ENCODE measurements at regions not wholly inside any gene's neighbourhood (a gene's known extent, or its start where the extent isn't known, plus 50 kb on each side); places are given as distances from the start of the nearest gene placed in this dataset.
A peak's percentile ranks its signal among the peaks of the same experiment; 100 is the strongest.

DNA sequence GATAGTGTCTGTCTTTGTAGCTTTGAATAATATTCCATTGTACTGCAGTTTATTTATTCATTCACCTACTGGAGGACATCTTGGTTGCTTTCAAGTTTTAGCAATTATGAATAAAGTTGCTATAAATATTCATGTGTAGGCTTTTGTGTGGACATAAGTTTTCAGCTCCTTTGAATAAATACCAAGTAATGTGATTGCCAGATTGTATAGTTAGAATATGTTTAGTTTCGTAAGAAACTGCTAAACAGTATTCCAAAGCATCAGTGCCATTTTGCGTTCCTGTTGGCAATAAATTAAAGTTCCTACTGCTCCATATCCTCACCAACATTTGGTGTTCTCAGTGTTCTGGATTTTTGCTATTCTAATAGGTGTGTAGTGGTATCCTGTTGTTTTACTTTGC is 311.7 kb upstream of the FMN2 start:
- DNase-seq (ENCODE audit: low spot score), result no peak

DNA sequence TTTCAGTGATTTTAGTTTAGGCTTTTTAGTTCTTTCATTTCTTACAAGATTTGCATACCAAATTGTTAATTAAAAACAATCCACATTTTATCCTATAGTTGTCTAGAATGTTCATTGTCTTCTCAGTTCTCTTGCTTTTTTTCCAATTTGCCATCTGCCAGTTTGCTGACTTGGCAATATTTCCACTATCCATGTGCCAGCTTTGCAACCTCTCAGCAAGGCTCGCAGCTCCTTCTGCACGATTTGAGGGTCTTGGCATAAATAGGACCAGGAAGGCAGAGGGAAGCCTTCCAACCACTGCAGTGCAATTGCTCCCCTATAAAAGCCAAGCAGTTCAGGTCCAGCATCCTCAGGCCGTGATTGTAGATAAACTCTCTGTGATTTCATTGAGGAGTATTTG is 306.8 kb upstream of the FMN2 start:
- DNase-seq (ENCODE audit: low spot score), result no peak

DNA sequence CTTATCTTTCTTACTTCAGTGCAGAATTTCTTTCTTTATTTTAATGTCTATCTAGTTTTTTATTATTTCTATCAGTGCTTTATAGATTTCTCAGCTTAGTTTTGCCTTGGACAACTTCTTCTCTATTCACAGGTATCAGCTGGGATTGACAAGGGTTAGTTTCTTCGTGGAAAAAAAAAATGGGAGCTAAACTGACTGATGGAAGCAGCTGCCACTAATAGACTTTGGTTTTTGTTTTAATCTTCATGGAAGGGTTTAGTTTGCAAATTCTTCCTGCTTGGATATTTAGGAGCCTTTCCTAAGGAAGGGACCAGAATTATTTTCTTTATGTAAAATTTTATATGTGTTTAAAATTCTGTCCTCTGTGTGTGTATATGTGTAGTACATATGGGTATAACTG is 306.1 kb upstream of the FMN2 start:
- no peak for DNase-seq (ENCODE audit: low spot score)

DNA sequence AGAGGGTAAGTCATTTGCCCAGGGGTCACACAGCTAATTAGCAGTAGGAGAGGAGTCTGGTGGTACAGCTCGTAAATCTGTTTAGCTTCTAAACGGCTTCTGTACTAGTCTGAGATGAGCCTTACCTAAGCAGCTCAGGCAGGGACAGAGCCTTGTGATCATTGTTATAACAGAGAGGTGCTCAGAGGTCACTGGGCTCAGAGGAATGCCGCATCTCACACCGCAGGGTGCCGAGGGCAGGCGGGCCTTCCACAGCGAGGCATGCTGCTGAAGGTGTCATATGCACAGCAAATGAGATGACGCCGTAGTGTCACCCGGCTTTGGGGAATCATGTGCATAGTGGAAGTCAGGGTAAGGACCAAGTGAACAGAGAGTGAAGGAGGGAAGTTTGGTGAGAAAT is 305.2 kb upstream of the FMN2 start:
- no peak for DNase-seq (ENCODE audit: low spot score)

DNA sequence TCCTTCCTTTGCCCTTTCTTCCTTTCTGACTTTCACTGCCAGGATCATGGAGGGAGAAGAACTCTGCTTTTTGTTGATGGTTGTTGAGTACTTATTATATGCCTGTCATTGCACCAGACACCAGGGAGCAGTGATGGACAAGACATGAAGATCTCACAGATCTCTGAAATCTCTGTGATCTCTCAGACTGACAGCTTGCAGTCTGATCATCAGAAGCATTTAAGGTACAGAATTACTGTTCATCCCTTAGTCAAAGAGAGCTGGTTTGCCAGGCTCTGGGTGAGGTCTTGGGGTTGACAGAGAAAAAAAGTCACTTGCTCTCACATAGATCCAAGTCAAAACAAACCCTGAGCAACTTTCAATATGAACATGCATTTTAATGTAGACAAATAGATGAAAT is 299.5 kb upstream of the FMN2 start:
- DNase-seq (ENCODE audit: low spot score), result no peak

DNA sequence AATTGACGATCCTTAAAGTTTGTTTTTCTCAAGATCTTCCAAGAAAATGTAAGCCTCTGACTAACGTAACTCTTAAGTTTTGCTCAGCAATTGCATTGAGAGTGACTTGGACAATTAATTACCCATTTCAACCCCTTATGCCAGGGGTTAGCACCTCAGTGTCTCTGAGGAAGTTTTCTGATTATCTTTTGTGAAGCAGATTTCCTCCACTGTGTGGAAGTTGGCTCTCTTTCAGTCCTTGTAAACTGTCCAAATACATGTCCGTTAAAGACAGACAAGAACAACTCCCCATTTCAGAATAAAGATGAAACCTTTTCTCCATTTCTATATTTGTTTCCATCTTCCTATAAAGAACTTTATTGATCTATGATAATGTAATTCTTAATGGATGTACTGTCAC is 296.4 kb upstream of the FMN2 start:
- DNase-seq (ENCODE audit: low spot score), result no peak

DNA sequence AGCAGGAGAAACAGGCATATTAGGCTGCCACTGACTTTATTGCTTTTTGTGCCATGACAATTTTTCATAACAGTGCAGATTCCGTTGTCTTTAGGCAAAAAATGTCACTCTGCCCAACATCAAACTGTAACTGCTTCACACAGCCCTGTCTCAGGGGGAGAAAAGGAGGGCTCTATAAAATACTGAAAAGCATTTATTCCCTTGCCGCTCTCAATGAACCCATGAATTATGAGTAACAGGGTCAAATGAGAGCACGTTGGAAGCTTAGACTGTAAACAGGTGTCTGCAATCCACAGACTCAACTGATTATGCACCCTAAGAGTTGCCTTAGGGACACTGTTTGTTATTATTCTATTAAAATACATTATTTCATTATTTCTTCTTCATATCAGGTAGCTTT is 292.1 kb upstream of the FMN2 start:
- DNase-seq (ENCODE audit: low spot score), result no peak

DNA sequence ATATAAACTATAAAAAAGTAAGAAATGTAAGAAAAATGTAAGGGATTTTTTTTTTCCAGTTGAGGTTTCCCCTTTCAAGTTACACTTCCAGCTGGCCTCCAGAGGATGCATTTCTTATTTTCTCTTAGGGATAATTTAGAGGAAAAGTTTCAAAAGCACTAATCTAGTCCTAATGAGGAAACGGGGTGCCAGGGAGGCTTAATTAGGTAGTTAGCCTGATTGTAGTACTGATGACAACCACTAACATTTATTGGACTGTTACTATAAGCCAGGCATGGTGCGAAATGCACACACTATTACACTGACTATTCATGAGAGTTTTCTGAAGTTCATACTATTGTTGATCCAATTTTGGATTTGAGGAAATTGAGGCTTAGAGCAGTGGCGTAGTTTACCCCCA is 290.8 kb upstream of the FMN2 start:
- no peak for DNase-seq (ENCODE audit: low spot score)

DNA sequence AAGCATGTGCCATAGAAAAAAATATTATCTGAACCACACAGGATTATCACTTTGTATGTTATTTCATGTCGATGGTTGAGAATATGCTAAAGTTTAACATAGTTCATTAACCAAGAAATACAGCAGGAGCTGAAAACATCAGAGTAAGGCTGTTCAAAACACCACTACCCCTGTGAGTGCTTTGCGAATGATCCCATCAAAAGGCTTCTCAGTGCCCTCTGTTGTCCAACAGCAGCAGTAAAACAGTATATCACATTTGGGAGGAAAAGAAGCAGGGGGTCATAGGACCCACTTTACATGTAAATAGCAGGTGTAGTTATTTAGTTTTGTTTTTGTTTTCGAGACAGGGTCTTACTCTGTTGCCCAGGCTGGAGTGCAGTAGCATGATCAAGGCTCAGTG is 289.4 kb upstream of the FMN2 start:
- DNase-seq (ENCODE audit: low spot score), result no peak

DNA sequence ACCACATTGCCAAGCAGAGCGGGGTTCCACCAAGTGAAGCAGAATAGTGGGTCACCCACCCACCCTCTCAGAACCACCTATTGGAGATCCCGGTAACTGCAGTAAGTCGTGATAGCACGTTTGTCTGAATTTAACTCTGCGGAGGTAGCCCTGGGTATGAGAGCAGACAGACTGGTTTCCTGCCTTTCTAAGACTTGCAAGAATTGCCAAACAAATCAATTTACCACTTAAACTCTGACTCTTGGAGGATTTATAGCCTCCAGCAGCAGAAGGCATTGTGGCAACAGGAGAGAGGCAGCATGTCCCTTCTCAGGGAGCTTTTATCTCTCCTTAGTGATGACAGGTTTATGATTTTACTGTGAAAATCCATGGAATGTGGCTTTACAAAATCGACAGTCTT is 287.9 kb upstream of the FMN2 start:
- peak; percentile 67 for DNase-seq (ENCODE audit: low spot score)

DNA sequence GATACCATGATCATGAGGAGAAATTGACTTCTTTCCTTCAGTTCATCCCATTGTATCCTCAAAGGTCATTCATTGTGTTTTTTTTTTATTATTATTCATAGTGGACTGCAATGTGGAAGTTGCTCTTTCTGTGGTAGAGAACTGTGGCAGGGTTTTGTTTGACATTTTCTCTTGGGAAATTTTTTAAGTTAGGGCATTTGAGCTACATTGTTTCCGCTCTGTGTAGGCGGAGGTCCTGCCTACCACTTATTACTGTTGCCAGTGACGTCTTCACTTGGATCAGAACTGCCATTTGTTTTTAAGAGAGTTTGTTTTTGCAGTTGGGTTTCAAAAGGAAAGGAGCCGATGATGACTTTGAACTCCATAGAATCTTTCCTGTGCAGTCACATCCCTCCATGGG is 287.4 kb upstream of the FMN2 start:
- no peak for DNase-seq (ENCODE audit: low spot score)

DNA sequence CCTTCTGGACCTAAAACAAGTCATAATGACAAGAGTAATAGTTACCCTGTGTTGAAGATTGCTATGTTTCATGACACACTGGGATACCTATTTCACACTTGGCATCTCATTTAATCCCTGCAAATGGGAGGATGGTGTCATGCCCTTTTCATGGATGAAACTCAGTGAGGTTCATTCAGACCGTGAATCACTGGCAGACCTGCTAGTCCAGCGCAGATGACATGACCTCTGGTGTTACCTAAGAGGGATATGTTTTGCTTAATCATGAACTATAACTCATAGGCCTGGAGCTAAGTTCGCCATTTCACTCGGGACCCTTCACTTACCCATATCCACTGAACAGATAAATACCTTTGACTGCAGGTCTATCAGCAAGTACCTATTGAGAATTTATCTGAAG is 286.6 kb upstream of the FMN2 start:
- DNase-seq (ENCODE audit: low spot score), result no peak

DNA sequence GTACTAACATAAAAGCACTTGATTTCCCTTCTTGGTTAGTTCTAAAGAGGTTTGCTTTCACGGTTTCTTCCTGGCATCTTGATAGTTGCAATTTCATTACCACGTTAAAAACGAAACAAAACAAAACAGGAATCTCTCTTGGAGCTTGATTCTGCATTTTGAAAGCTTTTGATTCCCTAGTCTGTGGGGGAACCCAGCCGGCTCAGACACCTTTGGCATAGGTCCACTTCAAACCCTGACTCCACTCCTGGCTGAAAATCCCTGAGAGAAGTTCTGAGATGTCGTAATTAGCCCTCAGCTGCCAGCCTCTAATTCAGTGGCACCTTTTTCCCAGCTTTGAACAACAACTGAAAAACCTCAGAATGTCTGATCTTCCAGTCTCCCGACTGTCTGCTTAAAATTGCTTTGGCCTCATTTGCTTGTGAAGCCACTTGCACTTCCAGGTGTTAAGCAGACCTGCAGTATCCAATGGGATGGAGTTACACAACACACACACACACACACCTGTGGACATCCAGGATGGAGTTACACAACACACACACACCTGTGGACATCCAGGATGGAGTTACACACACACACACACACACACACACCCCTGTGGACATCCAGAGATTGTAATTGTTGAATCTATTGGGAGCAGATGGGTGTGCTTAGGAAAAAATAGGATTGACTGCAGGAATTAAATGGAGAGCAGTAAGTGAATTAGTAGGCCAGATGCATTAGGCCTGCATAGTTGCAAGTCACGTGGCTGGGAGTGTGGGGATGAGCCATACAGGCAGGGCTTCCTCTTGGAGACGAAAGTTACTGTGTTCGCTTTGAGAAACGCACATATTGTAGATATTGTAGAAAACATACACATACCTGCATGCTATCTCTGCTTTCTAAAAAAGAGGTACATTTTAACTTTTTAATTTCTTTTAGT is 285.6 kb upstream of the FMN2 start:
- DNase-seq (ENCODE audit: low spot score), result peak; percentile 52

DNA sequence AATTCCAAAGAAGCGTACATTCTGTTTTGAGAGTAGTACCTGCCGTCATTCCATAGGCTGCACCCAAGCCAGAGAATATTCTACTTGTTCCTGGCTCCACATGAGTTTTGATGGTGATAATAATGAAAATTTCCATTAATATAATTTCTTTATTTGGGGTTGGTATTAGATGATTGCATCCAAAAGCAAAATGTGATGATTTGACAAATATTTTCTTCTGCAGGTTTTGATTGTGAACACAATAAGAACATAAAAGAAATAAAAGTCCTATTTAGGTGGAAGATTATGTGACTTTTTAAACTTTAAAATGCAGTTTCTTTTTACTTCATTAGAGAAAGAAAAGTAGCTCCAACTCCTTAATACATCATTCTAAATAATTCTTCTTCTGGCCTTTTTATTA is 284.8 kb upstream of the FMN2 start:
- no peak for DNase-seq (ENCODE audit: low spot score)

DNA sequence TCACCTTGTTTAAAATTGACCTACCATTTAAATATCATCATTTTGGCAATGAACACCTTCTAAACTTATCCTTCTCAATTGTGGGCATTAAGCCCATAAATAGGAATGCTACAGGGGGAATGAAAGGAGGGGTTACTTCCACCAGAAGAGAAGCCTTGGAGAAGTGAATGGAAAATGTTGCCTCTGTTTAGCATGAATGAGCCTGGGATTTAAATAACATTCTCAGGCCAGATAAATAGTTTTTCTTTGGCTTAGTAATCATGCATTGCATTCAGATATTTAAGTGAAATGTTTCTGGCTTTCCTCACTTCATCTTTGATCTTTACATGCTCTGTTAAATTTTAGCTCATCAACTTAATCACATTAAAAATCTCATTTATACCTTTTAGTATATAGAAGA is 284.3 kb upstream of the FMN2 start:
- DNase-seq (ENCODE audit: low spot score), result no peak

DNA sequence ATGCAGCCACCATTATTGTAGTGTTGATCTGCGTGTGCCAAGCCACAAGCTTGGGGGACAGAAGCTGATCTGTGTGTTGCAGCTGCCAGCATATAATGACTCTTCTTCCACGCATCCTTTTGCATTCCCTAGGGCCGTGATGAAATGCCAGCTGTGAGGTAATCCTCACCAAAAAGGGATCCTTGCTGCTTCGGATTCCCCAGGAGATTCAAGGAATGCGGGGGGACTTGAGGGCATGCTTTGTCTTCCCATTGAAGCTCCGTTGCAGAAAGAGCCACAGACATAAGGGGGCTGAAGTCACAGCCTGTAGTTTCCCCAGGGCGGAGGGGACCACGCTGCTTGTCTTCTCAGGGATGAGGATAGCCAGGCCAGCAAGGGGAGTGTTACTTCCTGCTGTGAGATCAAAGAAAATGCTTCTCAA is 281.6 kb upstream of the FMN2 start:
- DNase-seq (ENCODE audit: low spot score), result peak; percentile 16

DNA sequence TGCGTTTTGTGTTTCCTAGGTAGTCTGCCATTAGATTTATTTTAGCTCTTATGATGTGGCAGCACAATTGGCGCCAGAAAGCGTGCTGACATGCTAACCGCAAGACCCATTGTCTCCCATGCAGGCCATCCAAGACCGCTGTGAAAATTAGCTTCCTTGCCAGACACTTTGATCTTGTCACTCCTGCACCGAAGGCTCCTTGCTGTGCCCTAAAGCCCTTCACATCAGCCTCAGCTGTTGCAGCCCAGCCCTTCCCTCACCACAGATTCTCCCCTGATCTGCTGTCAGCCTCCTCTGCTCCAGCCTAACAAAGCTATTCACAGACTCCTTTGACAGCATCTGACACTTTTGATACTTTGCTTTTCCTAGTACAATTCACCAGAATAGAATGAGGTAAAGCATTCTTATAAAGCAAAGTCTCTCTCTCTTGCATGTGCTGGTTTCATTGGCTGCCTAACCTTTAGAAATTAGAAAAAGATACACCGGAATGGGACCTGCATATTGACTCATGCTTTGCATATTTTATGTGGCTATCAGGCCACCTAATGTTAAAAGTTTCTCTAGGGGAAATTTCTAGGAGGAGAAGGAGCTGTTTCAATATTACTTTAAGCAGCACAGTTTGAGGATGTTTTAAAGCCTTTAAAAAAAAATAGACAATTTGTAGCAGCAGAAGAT is 280.3 kb upstream of the FMN2 start:
- no peak for DNase-seq (ENCODE audit: low spot score)

DNA sequence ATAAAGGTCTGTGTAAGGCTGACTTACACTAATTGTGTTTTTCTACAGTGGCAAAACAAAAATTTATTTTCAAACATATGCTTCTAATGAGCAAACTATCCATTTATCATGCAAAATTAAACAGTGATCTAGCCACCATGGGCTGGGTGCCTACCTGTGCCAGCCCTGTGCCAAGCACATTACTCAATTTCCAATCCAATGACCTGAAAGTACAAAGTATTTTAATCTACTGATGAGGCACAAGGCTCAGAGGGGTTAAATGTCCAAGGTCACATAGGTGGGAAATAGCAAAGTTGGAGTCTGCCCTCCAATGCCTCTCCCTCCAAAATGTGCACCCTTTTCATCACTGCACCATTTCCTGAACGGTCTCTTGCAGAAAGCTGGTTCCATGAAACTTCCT is 279.1 kb upstream of the FMN2 start:
- DNase-seq (ENCODE audit: low spot score), result no peak

DNA sequence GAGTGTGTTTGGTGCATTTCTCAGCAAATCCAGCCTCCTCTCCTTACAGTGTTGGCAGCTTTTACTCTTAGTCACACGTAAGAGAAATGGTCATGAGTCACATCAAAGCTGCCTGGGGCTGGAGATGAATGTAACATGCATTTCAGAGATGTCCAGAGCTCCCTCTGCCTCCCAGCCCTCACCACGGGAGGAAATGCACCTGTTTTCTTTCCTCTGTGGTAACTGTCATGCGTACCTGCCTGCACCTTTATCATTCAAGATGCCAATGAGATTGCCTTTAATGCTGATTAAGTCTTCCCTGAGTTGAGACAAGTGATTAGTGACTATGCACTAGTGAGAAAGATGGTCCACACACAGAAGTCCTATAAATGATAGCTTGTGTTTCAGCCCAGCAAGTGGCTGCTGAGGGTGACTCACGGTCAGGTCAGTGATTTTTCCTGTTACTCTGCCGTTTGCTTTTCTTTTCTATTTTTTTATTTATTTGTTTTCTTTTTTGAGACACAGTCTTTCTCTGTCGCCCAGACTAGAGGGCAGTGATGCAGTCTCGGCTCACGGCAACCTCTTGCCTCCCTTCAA is 277.3 kb upstream of the FMN2 start:
- DNase-seq (ENCODE audit: low spot score), result no peak

DNA sequence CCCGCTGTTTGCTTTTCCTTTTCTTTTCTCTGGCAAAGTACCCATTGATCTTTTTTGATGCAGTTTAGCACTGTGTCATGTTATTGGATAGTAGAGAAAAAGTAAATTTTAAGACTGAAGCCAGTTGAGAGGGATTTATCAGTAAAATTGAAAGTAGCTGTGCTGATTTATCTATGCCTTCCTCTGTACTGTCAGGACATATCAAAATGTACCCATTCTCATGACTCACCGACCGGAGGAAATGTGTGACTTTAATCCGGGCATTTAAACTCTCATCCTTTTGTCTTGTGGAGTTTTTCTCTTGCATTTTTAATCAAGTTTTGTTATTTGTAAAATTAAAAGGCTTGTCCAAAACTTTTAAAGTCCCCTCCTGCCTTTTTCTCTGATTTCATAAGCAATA is 276.6 kb upstream of the FMN2 start:
- no peak for DNase-seq (ENCODE audit: low spot score)

DNA sequence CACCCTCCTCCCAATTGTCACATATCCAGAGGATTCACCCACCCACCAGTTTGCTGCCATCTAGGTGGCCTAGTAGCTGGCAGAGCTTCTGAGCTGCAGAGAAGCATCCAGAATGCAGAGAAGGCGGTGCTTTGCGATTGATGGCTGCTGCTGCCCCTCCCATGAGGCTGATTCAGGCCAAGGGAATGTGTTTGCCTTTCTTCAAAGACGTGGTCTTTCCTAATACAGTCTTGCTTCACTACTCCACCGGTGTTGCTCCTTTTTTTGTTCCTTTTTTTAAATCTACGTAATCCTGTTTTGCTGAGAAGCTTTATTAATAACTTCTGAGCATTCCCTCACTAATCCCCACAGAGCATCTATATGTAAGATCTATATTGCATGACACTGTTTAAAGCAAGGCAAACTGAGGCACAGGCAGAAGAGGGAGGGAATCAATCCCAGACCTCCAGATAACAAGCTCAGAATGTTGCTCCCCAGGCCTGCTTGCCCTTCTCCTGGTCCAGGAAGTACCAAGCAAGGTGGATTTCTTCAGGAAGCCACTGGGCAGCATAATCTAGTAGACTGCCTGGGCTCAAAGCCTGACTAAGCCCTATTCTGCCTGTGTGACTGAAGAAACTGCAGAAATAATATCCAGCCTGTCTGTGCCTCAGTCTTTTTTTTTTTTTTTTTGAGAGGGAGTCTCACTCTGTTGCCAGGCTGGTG is 275.5 kb upstream of the FMN2 start:
- no peak for DNase-seq (ENCODE audit: low spot score)

DNA sequence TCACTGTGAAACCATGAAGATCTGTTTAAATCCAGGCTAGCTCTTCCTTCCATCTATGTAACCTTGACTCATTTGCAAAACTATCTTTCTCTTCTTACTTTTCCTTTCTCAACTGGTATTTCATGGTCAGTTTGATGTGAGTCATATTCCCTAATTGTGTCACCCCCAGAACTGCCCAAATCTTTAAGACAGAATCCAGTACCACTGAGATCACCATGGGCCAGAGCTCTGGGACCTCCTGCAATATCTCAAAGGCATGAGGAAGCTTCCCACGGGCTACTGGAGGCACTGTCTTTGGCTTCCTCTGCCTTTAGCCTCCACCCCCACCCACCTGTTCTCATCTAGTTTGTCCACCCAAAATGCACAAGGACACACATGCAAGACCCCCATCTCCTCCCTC is 274.4 kb upstream of the FMN2 start:
- no peak for DNase-seq (ENCODE audit: low spot score)
